SK-N-MC (cell line): ENCODE measurements at regions not wholly inside any gene's neighbourhood (a gene's known extent, or its start where the extent isn't known, plus 50 kb on each side); places are given as distances from the start of the nearest gene placed in this dataset.

Source experiments
- EZH2 ChIP-seq: fragments of 200-600 bp; sonication (generic); IDR thresholded peaks from one replicate; pipeline ENCODE4 v1.6.1; 2017; ENCODE audit warnings: antibody characterized with exemption
- FOXP2 ChIP-seq: optimal IDR thresholded peaks from 2 replicates; pipeline ENCODE3; 2011; ENCODE audit warnings: mild to moderate bottlenecking, moderate library complexity; ENCODE audit not compliant: insufficient read depth; ENCODE audit errors: extremely low read length, control extremely low read depth
- POLR2AphosphoS5 ChIP-seq: IDR thresholded peaks from 2 replicates; pipeline ENCODE4 v1.6.1; 2012; ENCODE audit warnings: mild to moderate bottlenecking, low read depth, low read length, borderline replicate concordance

DNA sequence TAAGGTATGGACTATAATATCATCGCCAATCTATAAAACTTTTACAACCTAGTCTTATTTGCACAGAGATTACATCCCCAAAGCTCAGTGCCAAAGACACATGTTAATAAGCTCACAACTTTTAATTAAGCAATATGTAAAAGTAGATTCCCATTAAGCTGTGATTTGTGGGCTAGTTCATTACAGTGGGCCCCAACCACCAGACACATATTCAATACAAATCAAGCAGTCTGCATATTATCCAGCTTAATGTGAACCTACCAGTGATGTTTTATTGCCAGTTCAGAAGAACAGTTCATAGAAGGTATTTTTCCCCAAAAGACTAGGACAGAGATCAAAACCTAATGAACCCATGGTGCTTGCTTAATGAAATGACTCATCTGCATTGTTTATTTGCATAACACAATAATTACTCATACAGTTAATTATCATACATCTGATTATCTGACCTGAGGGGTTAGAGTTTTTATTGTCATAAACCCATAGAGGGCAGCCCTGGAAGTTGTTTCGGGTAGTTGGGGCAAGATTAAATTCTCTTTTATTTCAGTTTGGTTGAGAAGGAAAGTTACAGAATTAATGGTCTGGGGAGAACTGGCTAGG, 831.0 kb downstream of the TFAP2A start:
- TF ChIP-seq POLR2AphosphoS5 = no peak
- no peak for TF ChIP-seq EZH2
- no peak for TF ChIP-seq FOXP2
